H9 (cell line): ENCODE measurements at regions not wholly inside any gene's neighbourhood (a gene's known extent, or its start where the extent isn't known, plus 50 kb on each side); places are given as distances from the start of the nearest gene placed in this dataset.

ENCODE experiments used
- DNase-seq: peaks from one replicate; pipeline ENCODE4 v3.0.0-alpha.2; 2017
- H2AFZ ChIP-seq: one replicate; pipeline ENCODE4 v1.6.1; 2013; ENCODE audit warnings: mild to moderate bottlenecking, low read length, control low read depth, moderate library complexity
- H2AK5ac ChIP-seq: 2 replicates; pipeline ENCODE4 v1.6.1; 2013; ENCODE audit warnings: low read length, control low read depth, mixed read lengths; ENCODE audit not compliant: insufficient read length
- H2BK120ac ChIP-seq: one replicate; pipeline ENCODE4 v1.6.1; 2013; ENCODE audit warnings: low read depth, mild to moderate bottlenecking, low read length, control low read depth, inconsistent platforms; ENCODE audit not compliant: poor library complexity, severe bottlenecking
- H2BK12ac ChIP-seq: 2 replicates; pipeline ENCODE4 v1.6.1; 2013; ENCODE audit warnings: low read length, control low read depth, mixed read lengths, low read depth; ENCODE audit not compliant: insufficient read length
- H2BK15ac ChIP-seq: 2 replicates; pipeline ENCODE4 v1.6.1; 2013; ENCODE audit warnings: low read depth, low read length, control low read depth
- H2BK20ac ChIP-seq: one replicate; pipeline ENCODE4 v1.6.1; 2013; ENCODE audit warnings: low read depth, mild to moderate bottlenecking, low read length, control low read depth, inconsistent platforms; ENCODE audit not compliant: poor library complexity, severe bottlenecking
- H2BK5ac ChIP-seq: 2 replicates; pipeline ENCODE4 v1.6.1; 2013; ENCODE audit warnings: low read length, control low read depth, mixed read lengths; ENCODE audit not compliant: insufficient read length
- H3K14ac ChIP-seq: 2 replicates; pipeline ENCODE4 v1.6.1; 2013; ENCODE audit warnings: low read length, control low read depth; ENCODE audit not compliant: insufficient read depth
- H3K18ac ChIP-seq: 2 replicates; pipeline ENCODE4 v1.6.1; 2013; ENCODE audit warnings: low read depth, mild to moderate bottlenecking, mixed read lengths, low read length, control low read depth; ENCODE audit not compliant: insufficient read length
- H3K23ac ChIP-seq: 2 replicates; pipeline ENCODE4 v1.6.1; 2013; ENCODE audit warnings: low read length, control low read depth, mixed read lengths, low read depth; ENCODE audit not compliant: insufficient read length
- H3K23me2 ChIP-seq: 2 replicates; pipeline ENCODE4 v1.6.1; 2013; ENCODE audit warnings: low read depth, mild to moderate bottlenecking, mixed read lengths, low read length, control low read depth; ENCODE audit not compliant: insufficient read length, poor library complexity, severe bottlenecking
- H3K27ac ChIP-seq: 2 replicates; pipeline ENCODE4 v1.5.1; 2013; ENCODE audit warnings: low read length, control low read depth, mixed read lengths, low read depth; ENCODE audit not compliant: insufficient read length
- H3K27me3 ChIP-seq: 2 replicates; pipeline ENCODE4 v1.6.1; 2013; ENCODE audit warnings: low read length, control low read depth, inconsistent platforms; ENCODE audit not compliant: insufficient read depth
- H3K4ac ChIP-seq: 2 replicates; pipeline ENCODE4 v1.6.1; 2013; ENCODE audit warnings: low read depth, mild to moderate bottlenecking, control low read depth, inconsistent platforms, low read length, moderate library complexity
- H3K4me1 ChIP-seq: 2 replicates; pipeline ENCODE4 v1.6.1; 2013; ENCODE audit warnings: low read length, control low read depth, inconsistent platforms; ENCODE audit not compliant: insufficient read depth
- H3K4me2 ChIP-seq: 2 replicates; pipeline ENCODE4 v1.6.1; 2013; ENCODE audit warnings: low read length, control low read depth, mixed read lengths; ENCODE audit not compliant: insufficient read length, insufficient read depth
- H3K56ac ChIP-seq: 2 replicates; pipeline ENCODE4 v1.6.1; 2013; ENCODE audit warnings: low read depth, mild to moderate bottlenecking, mixed read lengths, low read length, control low read depth; ENCODE audit not compliant: insufficient read length
- H3K79me1 ChIP-seq: 2 replicates; pipeline ENCODE4 v1.6.1; 2013; ENCODE audit warnings: low read depth, mild to moderate bottlenecking, moderate library complexity, low read length, control low read depth, inconsistent platforms; ENCODE audit not compliant: insufficient read depth, poor library complexity, severe bottlenecking
- H3K79me2 ChIP-seq: 2 replicates; pipeline ENCODE4 v1.6.1; 2013; ENCODE audit warnings: low read length, control low read depth, inconsistent platforms; ENCODE audit not compliant: insufficient read depth
- H3K9ac ChIP-seq: 2 replicates; pipeline ENCODE4 v1.6.1; 2013; ENCODE audit warnings: low read length, control low read depth, mixed read lengths; ENCODE audit not compliant: insufficient read length; ENCODE audit errors: extremely low read depth
- H3K9me3 ChIP-seq: one replicate; pipeline ENCODE4 v1.6.1; 2013; ENCODE audit warnings: low read depth, low read length, inconsistent platforms; ENCODE audit not compliant: control insufficient read depth
- H3T11ph ChIP-seq: one replicate; pipeline ENCODE4 v1.6.1; 2013; ENCODE audit warnings: mild to moderate bottlenecking, low read length, control low read depth, inconsistent platforms
- H4K20me1 ChIP-seq: one replicate; pipeline ENCODE4 v1.6.1; 2013; ENCODE audit not compliant: control insufficient read depth, insufficient read length, insufficient read depth
- H4K5ac ChIP-seq: 2 replicates; pipeline ENCODE4 v1.6.1; 2013; ENCODE audit warnings: low read depth, mild to moderate bottlenecking, mixed read lengths, low read length, control low read depth; ENCODE audit not compliant: insufficient read length
- H4K8ac ChIP-seq: replicated peaks from 2 replicates; pipeline ENCODE4 v1.6.1; 2013; ENCODE audit warnings: low read length, control low read depth, mixed read lengths, low read depth; ENCODE audit not compliant: insufficient read length
- H4K91ac ChIP-seq: 2 replicates; pipeline ENCODE4 v1.6.1; 2013; ENCODE audit warnings: low read depth, mild to moderate bottlenecking, moderate library complexity, mixed read lengths, low read length, control low read depth; ENCODE audit not compliant: insufficient read length
- H3K27ac Mint-ChIP-seq, 3 experiments: 2 replicates in 2 of 3; 3 replicates in 1 of 3; pipeline ENCODE4 v1.8.0; 2020 to 2021; ENCODE audit warnings: mixed read lengths in 3 of 3, mild to moderate bottlenecking in 1 of 3, moderate library complexity in 1 of 3
- H3K27me3 Mint-ChIP-seq: 2 replicates; pipeline ENCODE4 v1.8.0; 2021; ENCODE audit warnings: low read depth, mild to moderate bottlenecking, moderate library complexity, mixed read lengths
- H3K36me3 Mint-ChIP-seq, 3 experiments: 2 replicates in 2 of 3; 3 replicates in 1 of 3; pipeline ENCODE4 v1.8.0; 2020 to 2021; ENCODE audit warnings: low read depth in 3 of 3, mixed read lengths in 3 of 3; ENCODE audit not compliant: insufficient read depth in 1 of 3
- H3K4me1 Mint-ChIP-seq, 2 experiments: 2 replicates each; pipeline ENCODE4 v1.8.0; 2020; ENCODE audit warnings: mixed read lengths in 2 of 2
- H3K4me3 Mint-ChIP-seq, 2 experiments: 2 replicates in 1 of 2; 3 replicates in 1 of 2; pipeline ENCODE4 v1.8.0; 2020 to 2021; ENCODE audit warnings: mild to moderate bottlenecking in 2 of 2, mixed read lengths in 2 of 2, moderate library complexity in 1 of 2
- H3K9me3 Mint-ChIP-seq, 2 experiments: 2 replicates in 1 of 2; 3 replicates in 1 of 2; pipeline ENCODE4 v1.8.0; 2020; ENCODE audit warnings: mild to moderate bottlenecking in 2 of 2, mixed read lengths in 2 of 2, moderate library complexity in 1 of 2
- WGBS: extraction: QIAGEN DNeasy Blood & Tissue Kit; methylation state at CpG from one replicate; pipeline ENCODE4 v1.1.7; 2013; ENCODE audit warnings: missing lambda C conversion rate, low lambda C conversion rate, mixed read lengths; ENCODE audit not compliant: insufficient read length; ENCODE audit errors: extremely low coverage; 5-methylcytosine and 5-hydroxymethylcytosine counted together
- TF ChIP-seq, protein P1 (sequence below): fragments of 200-600 bp; sonication (generic); conservative IDR thresholded peaks from 3 replicates; pipeline ENCODE4 v1.8.0; 2021; ENCODE audit warnings: antibody characterized with exemption, mild to moderate bottlenecking

DNA sequence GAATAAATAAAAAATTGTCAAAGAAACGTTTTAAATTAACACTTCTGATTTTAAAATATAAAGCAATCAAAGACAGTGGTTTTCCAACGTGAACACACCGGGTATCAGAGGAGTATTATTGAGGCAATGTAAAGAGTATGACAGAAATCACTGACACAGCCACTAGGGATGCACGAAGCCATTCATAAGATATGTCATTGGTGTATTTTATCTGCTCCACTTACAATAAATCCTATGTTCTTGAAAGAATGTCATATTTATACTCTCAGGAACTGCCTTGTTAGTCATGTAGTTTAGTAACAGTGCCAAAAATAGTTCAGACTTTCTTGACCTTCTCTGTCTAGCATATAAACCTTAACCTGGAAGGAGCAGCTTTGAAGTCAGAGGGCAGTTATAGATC lies 835.0 kb upstream of the NCAM2 start:
- Histone ChIP-seq H2BK15ac (no peak overlapping the region), H3K79me2 (no peaks in the 10 kb centered on the region), H3K9me3 (no peaks in the 10 kb centered on the region), H2BK20ac (no peak overlapping the region), H3K27ac (no peak overlapping the region), H4K8ac (no peak overlapping the region), H3K4me2 (no peak overlapping the region), H3K9ac (no peak overlapping the region), H3K4ac (no peak overlapping the region), H3K14ac (no peak overlapping the region), H4K5ac (no peak overlapping the region), H2BK120ac (no peak overlapping the region), H2AFZ (no peak overlapping the region), H3T11ph (no peak overlapping the region), H3K18ac (no peak overlapping the region), H3K56ac (no peak overlapping the region), H3K79me1 (no peaks in the 10 kb centered on the region), H3K27me3 (no peaks in the 10 kb centered on the region), H3K4me1 (no peaks in the 10 kb centered on the region), H2BK12ac (no peak overlapping the region), H2BK5ac (no peak overlapping the region), H3K23ac (no peak overlapping the region), H4K20me1 (no peaks in the 10 kb centered on the region), H2AK5ac (no peak overlapping the region), H4K91ac (no peak overlapping the region), H3K23me2 (no peaks in the 10 kb centered on the region)
- Mint-ChIP-seq H3K36me3 (peaks cover 0 to 11% (median 0%) of the 10 kb centered on the region in 3 experiments; a peak in 2 of 7 replicates), H3K27ac (no peak overlapping the region), H3K9me3 (peaks cover 7% of the 10 kb centered on the region in 2 experiments), H3K4me1 (no peaks in the 10 kb centered on the region), H3K4me3 (no peak overlapping the region), H3K27me3 (no peaks in the 10 kb centered on the region)
- DNase-seq = no peak
- TF ChIP-seq, protein P1, sequence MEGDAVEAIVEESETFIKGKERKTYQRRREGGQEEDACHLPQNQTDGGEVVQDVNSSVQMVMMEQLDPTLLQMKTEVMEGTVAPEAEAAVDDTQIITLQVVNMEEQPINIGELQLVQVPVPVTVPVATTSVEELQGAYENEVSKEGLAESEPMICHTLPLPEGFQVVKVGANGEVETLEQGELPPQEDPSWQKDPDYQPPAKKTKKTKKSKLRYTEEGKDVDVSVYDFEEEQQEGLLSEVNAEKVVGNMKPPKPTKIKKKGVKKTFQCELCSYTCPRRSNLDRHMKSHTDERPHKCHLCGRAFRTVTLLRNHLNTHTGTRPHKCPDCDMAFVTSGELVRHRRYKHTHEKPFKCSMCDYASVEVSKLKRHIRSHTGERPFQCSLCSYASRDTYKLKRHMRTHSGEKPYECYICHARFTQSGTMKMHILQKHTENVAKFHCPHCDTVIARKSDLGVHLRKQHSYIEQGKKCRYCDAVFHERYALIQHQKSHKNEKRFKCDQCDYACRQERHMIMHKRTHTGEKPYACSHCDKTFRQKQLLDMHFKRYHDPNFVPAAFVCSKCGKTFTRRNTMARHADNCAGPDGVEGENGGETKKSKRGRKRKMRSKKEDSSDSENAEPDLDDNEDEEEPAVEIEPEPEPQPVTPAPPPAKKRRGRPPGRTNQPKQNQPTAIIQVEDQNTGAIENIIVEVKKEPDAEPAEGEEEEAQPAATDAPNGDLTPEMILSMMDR = no peak
- no CpG with 5 or more reads among the region's 4 CpGs for WGBS
